ENCODE measurements at regions not wholly inside any gene's neighbourhood (a gene's known extent, or its start where the extent isn't known, plus 50 kb on each side); places are given as distances from the start of the nearest gene placed in this dataset.

GRCh38 chr6:11298651-11299420, 66.4 kb upstream of the NEDD9 start:
- POLR2A ChIA-PET: no interaction called here

GRCh38 chr6:11297376-11297729, 64.9 kb upstream of the NEDD9 start:
- Mint-ChIP-seq H3K27me3 (ENCODE audit: low read depth) (no peaks in the 10 kb centered on the region), H3K9me3 (ENCODE audit: insufficient read depth) (peaks cover 7% of the 10 kb centered on the region), H3K27ac (no peak overlapping the region), H3K36me3 (ENCODE audit: low read depth) (peaks cover 85% of the 10 kb centered on the region), H3K4me1 (ENCODE audit: low read depth) (peaks cover 39% of the 10 kb centered on the region), H3K4me3 (no peak overlapping the region)
- CTCF ChIA-PET: interaction anchor here (3.8 kb wide), 1 partner anchor 199 kb away, joined by 10 read pairs; no protein-coding TSS in a partner anchor
- POLR2A ChIA-PET: no interaction called here
- ATAC-seq (no peak), DNase-seq (no peak)

More at GRCh38 chr6:11298651-11299420, 66.4 kb upstream of the NEDD9 start:
- Mint-ChIP-seq H3K9me3 (ENCODE audit: insufficient read depth) (peaks cover 7% of the 10 kb centered on the region), H3K4me1 (ENCODE audit: low read depth) (peaks cover 32% of the 10 kb centered on the region), H3K27me3 (ENCODE audit: low read depth) (no peaks in the 10 kb centered on the region), H3K36me3 (ENCODE audit: low read depth) (peaks cover 89% of the 10 kb centered on the region), H3K27ac (peak overlapping the region; percentile 31), H3K4me3 (no peak overlapping the region)
- DNase-seq (no peak), ATAC-seq (no peak)
- CTCF ChIA-PET: interaction anchor here (3.8 kb wide), 1 partner anchor 197 kb away, joined by 10 read pairs; no protein-coding TSS in a partner anchor

- Mint-ChIP-seq H3K27me3 (ENCODE audit: low read depth) (no peaks in the 10 kb centered on the region), H3K36me3 (ENCODE audit: low read depth) (peaks cover 85% of the 10 kb centered on the region), H3K27ac (no peak overlapping the region), H3K9me3 (ENCODE audit: insufficient read depth) (peaks cover 7% of the 10 kb centered on the region), H3K4me1 (ENCODE audit: low read depth) (peaks cover 43% of the 10 kb centered on the region), H3K4me3 (no peak overlapping the region)
- ChIA-PET POLR2A (no interaction called here), CTCF (interaction anchor here (3.8 kb wide), 1 partner anchor 200 kb away, joined by 10 read pairs; no protein-coding TSS in a partner anchor)
- DNase-seq (no peak), ATAC-seq (no peak)
Observed at GRCh38 chr6:11296449-11297375, 64.2 kb upstream of the NEDD9 start.

GRCh38 chr6:11295969-11296368, 63.5 kb upstream of the NEDD9 start:
- ATAC-seq (no peak), DNase-seq (no peak)
- peaks cover 41% of the 10 kb centered on the region for H3K4me1 Mint-ChIP-seq (ENCODE audit: low read depth)
- CTCF ChIA-PET: no interaction called here
- H3K9me3 Mint-ChIP-seq (ENCODE audit: insufficient read depth): peaks cover 7% of the 10 kb centered on the region
- no peak overlapping the region for H3K4me3 Mint-ChIP-seq
- no peak overlapping the region for H3K27ac Mint-ChIP-seq
- peaks cover 83% of the 10 kb centered on the region for H3K36me3 Mint-ChIP-seq (ENCODE audit: low read depth)
- no peaks in the 10 kb centered on the region for H3K27me3 Mint-ChIP-seq (ENCODE audit: low read depth)
- POLR2A ChIA-PET: no interaction called here

- ChIA-PET CTCF (no interaction called here), POLR2A (no interaction called here)
- Mint-ChIP-seq H3K36me3 (ENCODE audit: low read depth) (peaks cover 77% of the 10 kb centered on the region), H3K9me3 (ENCODE audit: insufficient read depth) (peaks cover 7% of the 10 kb centered on the region), H3K27ac (no peak overlapping the region), H3K4me1 (ENCODE audit: low read depth) (peaks cover 24% of the 10 kb centered on the region), H3K4me3 (no peak overlapping the region), H3K27me3 (ENCODE audit: low read depth) (no peaks in the 10 kb centered on the region)
- no peak for ATAC-seq
- DNase-seq: no peak
Observed at GRCh38 chr6:11294228-11294627, 61.8 kb upstream of the NEDD9 start.

GRCh38 chr6:11292594-11293236, 60.2 kb upstream of the NEDD9 start:
- Mint-ChIP-seq H3K9me3 (ENCODE audit: insufficient read depth) (peaks cover 7% of the 10 kb centered on the region), H3K36me3 (ENCODE audit: low read depth) (peaks cover 76% of the 10 kb centered on the region), H3K4me1 (ENCODE audit: low read depth) (peaks cover 18% of the 10 kb centered on the region), H3K27ac (peak overlapping the region; percentile 9), H3K27me3 (ENCODE audit: low read depth) (no peaks in the 10 kb centered on the region), H3K4me3 (no peak overlapping the region)
- no peak for DNase-seq
- no peak for ATAC-seq
- ChIA-PET CTCF (no interaction called here), POLR2A (interaction anchor here (0.6 to 1.4 kb wide), 3 partner anchors 17 to 71 kb away, joined by 3 read pairs; partner anchors contain the start of gene NEDD9)

- H3K36me3 Mint-ChIP-seq (ENCODE audit: low read depth): peaks cover 74% of the 10 kb centered on the region
- H3K9me3 Mint-ChIP-seq (ENCODE audit: insufficient read depth): peaks cover 7% of the 10 kb centered on the region
- ATAC-seq (no peak), DNase-seq (no peak)
- H3K4me1 Mint-ChIP-seq (ENCODE audit: low read depth): peaks cover 18% of the 10 kb centered on the region
- ChIA-PET CTCF (no interaction called here), POLR2A (interaction anchor here (0.6 to 1.4 kb wide), 3 partner anchors 17 to 70 kb away, joined by 3 read pairs; partner anchors contain the start of gene NEDD9)
- H3K27me3 Mint-ChIP-seq (ENCODE audit: low read depth): no peaks in the 10 kb centered on the region
- no peak overlapping the region for H3K27ac Mint-ChIP-seq
- H3K4me3 Mint-ChIP-seq: no peak overlapping the region
Observed at GRCh38 chr6:11292091-11292490, 59.6 kb upstream of the NEDD9 start.

GRCh38 chr6:11291582-11291981, 59.1 kb upstream of the NEDD9 start:
- no peak for DNase-seq
- no peak for ATAC-seq
- CTCF ChIA-PET: no interaction called here
- Mint-ChIP-seq H3K27ac (no peak overlapping the region), H3K9me3 (ENCODE audit: insufficient read depth) (peaks cover 9% of the 10 kb centered on the region), H3K36me3 (ENCODE audit: low read depth) (peaks cover 75% of the 10 kb centered on the region), H3K4me3 (no peak overlapping the region), H3K4me1 (ENCODE audit: low read depth) (peaks cover 18% of the 10 kb centered on the region), H3K27me3 (ENCODE audit: low read depth) (no peaks in the 10 kb centered on the region)
- POLR2A ChIA-PET: interaction anchor here (1.4 kb wide), 1 partner anchor 70 kb away, joined by 3 read pairs; no protein-coding TSS in a partner anchor

- H3K27ac Mint-ChIP-seq: no peak overlapping the region
- H3K4me3 Mint-ChIP-seq: no peak overlapping the region
- DNase-seq (no peak), ATAC-seq (no peak)
- H3K9me3 Mint-ChIP-seq (ENCODE audit: insufficient read depth): peaks cover 9% of the 10 kb centered on the region
- H3K27me3 Mint-ChIP-seq (ENCODE audit: low read depth): no peaks in the 10 kb centered on the region
- H3K4me1 Mint-ChIP-seq (ENCODE audit: low read depth): peaks cover 23% of the 10 kb centered on the region
- POLR2A ChIA-PET: no interaction called here
- CTCF ChIA-PET: interaction anchor here (0.9 kb wide), 1 partner anchor 25 kb away, joined by 3 read pairs; no protein-coding TSS in a partner anchor
- peaks cover 65% of the 10 kb centered on the region for H3K36me3 Mint-ChIP-seq (ENCODE audit: low read depth)
Observed at GRCh38 chr6:11290027-11290426, 57.6 kb upstream of the NEDD9 start.

- DNase-seq: no peak
- Mint-ChIP-seq H3K4me1 (ENCODE audit: low read depth) (peaks cover 26% of the 10 kb centered on the region), H3K36me3 (ENCODE audit: low read depth) (peaks cover 50% of the 10 kb centered on the region), H3K27me3 (ENCODE audit: low read depth) (no peaks in the 10 kb centered on the region), H3K9me3 (ENCODE audit: insufficient read depth) (peaks cover 9% of the 10 kb centered on the region), H3K27ac (no peak overlapping the region), H3K4me3 (no peak overlapping the region)
- ChIA-PET CTCF (no interaction called here), POLR2A (interaction anchor here (1.1 to 1.3 kb wide), 2 partner anchors 10 to 95 kb away, joined by 3 to 4 read pairs; no protein-coding TSS in a partner anchor)
- no peak for ATAC-seq
Observed at GRCh38 chr6:11288065-11288464, 55.6 kb upstream of the NEDD9 start.

GRCh38 chr6:11284996-11285395, 52.5 kb upstream of the NEDD9 start:
- ATAC-seq (no peak), DNase-seq (no peak)
- POLR2A ChIA-PET: interaction anchor here (1.2 kb wide), 1 partner anchor 52 kb away, joined by 3 read pairs; the partner anchor contains the start of gene NEDD9
- peaks cover 34% of the 10 kb centered on the region for H3K36me3 Mint-ChIP-seq (ENCODE audit: low read depth)
- peaks cover 8% of the 10 kb centered on the region for H3K4me1 Mint-ChIP-seq (ENCODE audit: low read depth)
- CTCF ChIA-PET: interaction anchor here (1.3 kb wide), 1 partner anchor 211 kb away, joined by 5 read pairs; no protein-coding TSS in a partner anchor
- no peak overlapping the region for H3K4me3 Mint-ChIP-seq
- peaks cover 9% of the 10 kb centered on the region for H3K9me3 Mint-ChIP-seq (ENCODE audit: insufficient read depth)
- no peaks in the 10 kb centered on the region for H3K27me3 Mint-ChIP-seq (ENCODE audit: low read depth)
- no peak overlapping the region for H3K27ac Mint-ChIP-seq
